ENCODE measurements at regions not wholly inside any gene's neighbourhood (a gene's known extent, or its start where the extent isn't known, plus 50 kb on each side); places are given as distances from the start of the nearest gene placed in this dataset.

GRCh38 chr2:63735931-63736330, 105.8 kb upstream of the UGP2 start:
- no peak for TF ChIP-seq POLR2A (IDR thresholded peaks at IDR 0.05)
- TF ChIP-seq CTCF (IDR thresholded peaks at IDR 0.05): no peak

All from gastroesophageal sphincter (tissue), 3 donors.